ENCODE measurements at regions not wholly inside any gene's neighbourhood (a gene's known extent, or its start where the extent isn't known, plus 50 kb on each side); places are given as distances from the start of the nearest gene placed in this dataset.

GRCh38 chr2:52335727-52336126 lies 1303.8 kb upstream of the NRXN1 start:
- 60 to 61% methylated on average over 1 of the region's 1 CpG for WGBS, 2 donors
- TF ChIP-seq CTCF (IDR thresholded peaks at IDR 0.05), result no peak
- H3K36me3 ChIP-seq, result no peaks in the 10 kb centered on the region
- H3K27me3 ChIP-seq, result no peaks in the 10 kb centered on the region
- peaks cover 0 to 7% (median 0%) of the 10 kb centered on the region in 11 donors for H3K9me3 ChIP-seq
- no peaks in the 10 kb centered on the region for H3K4me1 ChIP-seq
- H3K27ac ChIP-seq, result no peak overlapping the region
- no peak for DNase-seq
- intact Hi-C loops (cut with DNase I), result no loop called here
- no peak overlapping the region for H3K4me3 ChIP-seq
- ATAC-seq, result no peak

GRCh38 chr2:52334185-52334584 lies 1302.3 kb upstream of the NRXN1 start:
- intact Hi-C loops (cut with DNase I), result no loop called here
- DNase-seq, result no peak
- no peak for ATAC-seq
- no peaks in the 10 kb centered on the region for H3K27me3 ChIP-seq
- TF ChIP-seq CTCF (IDR thresholded peaks at IDR 0.05), result no peak
- H3K9me3 ChIP-seq, result peaks cover 0 to 14% (median 0%) of the 10 kb centered on the region in 11 donors
- H3K36me3 ChIP-seq, result no peaks in the 10 kb centered on the region
- WGBS, 2 donors, result 69 to 82% methylated on average over 4 of the region's 4 CpGs
- no peak overlapping the region for H3K27ac ChIP-seq
- H3K4me1 ChIP-seq, result no peaks in the 10 kb centered on the region
- H3K4me3 ChIP-seq, result no peak overlapping the region

- 98 to 100% methylated on average over 2 of the region's 2 CpGs for WGBS, 2 donors
- no peak for TF ChIP-seq CTCF (IDR thresholded peaks at IDR 0.05)
- H3K4me3 ChIP-seq, result no peak overlapping the region
- intact Hi-C loops (cut with DNase I), result no loop called here
- DNase-seq (no peak), ATAC-seq (no peak)
- no peaks in the 10 kb centered on the region for H3K27me3 ChIP-seq
- no peaks in the 10 kb centered on the region for H3K4me1 ChIP-seq
- no peaks in the 10 kb centered on the region for H3K36me3 ChIP-seq
- no peak overlapping the region for H3K27ac ChIP-seq
- peaks cover 0 to 43% (median 19%) of the 10 kb centered on the region in 11 donors for H3K9me3 ChIP-seq
These were observed 1295.7 kb upstream of the NRXN1 start for GRCh38 chr2:52327641-52328040.

GRCh38 chr2:52314231-52314630 lies 1282.3 kb upstream of the NRXN1 start:
- DNase-seq (no peak), ATAC-seq (no peak)
- H3K27ac ChIP-seq, result no peak overlapping the region
- no peak for TF ChIP-seq CTCF (IDR thresholded peaks at IDR 0.05)
- H3K4me1 ChIP-seq, result no peaks in the 10 kb centered on the region
- no peaks in the 10 kb centered on the region for H3K9me3 ChIP-seq
- H3K36me3 ChIP-seq, result no peaks in the 10 kb centered on the region
- no peaks in the 10 kb centered on the region for H3K27me3 ChIP-seq
- intact Hi-C loops (cut with DNase I), result no loop called here
- no peak overlapping the region for H3K4me3 ChIP-seq
- 90 to 96% methylated on average over 3 of the region's 3 CpGs for whole genome bisulfite sequencing, 2 donors

- no peak for TF ChIP-seq CTCF (IDR thresholded peaks at IDR 0.05)
- intact Hi-C loops (cut with DNase I), result no loop called here
- DNase-seq, result no peak
- Histone ChIP-seq H3K27me3 (no peaks in the 10 kb centered on the region), H3K36me3 (no peaks in the 10 kb centered on the region), H3K4me1 (no peaks in the 10 kb centered on the region), H3K27ac (no peak overlapping the region), H3K4me3 (no peak overlapping the region), H3K9me3 (no peaks in the 10 kb centered on the region)
- WGBS, 2 donors, result 80 to 87% methylated on average over 2 of the region's 2 CpGs
- ATAC-seq, result no peak
These were observed 1280.6 kb upstream of the NRXN1 start for GRCh38 chr2:52312486-52312885.
